Hepatic stellate cell (primary cell): ENCODE measurements at regions not wholly inside any gene's neighbourhood (a gene's known extent, or its start where the extent isn't known, plus 50 kb on each side); places are given as distances from the start of the nearest gene placed in this dataset.
"Not testable (repeated sequence)": the region's sequence is repeated elsewhere in the genome, so short reads cannot be mapped to it uniquely, and the experiment has no call there.

Experiments
- DNase-seq: peaks from one replicate; pipeline ENCODE4 v3.0.0; 2011; ENCODE audit warnings: low spot score

DNA sequence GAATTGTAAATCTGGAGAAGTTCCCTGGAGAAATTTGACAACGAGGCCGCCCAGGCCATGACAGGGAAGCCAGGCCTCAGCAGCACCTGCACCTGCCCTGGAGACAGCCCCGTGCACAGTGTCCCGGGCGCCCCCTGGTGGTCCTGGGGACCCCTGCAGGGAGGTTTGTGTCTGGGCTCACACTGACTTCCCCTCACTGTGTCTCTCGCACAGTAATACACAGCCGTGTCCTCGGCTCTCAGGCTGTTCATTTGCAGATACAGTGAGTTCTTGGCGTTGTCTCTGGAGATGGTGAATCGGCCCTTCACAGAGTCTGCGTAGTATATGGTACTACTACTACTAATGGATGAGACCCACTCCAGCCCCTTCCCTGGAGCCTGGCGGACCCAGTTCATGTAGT, 1201.6 kb downstream of the TMEM121 start:
- not testable (repeated sequence) for DNase-seq

DNA sequence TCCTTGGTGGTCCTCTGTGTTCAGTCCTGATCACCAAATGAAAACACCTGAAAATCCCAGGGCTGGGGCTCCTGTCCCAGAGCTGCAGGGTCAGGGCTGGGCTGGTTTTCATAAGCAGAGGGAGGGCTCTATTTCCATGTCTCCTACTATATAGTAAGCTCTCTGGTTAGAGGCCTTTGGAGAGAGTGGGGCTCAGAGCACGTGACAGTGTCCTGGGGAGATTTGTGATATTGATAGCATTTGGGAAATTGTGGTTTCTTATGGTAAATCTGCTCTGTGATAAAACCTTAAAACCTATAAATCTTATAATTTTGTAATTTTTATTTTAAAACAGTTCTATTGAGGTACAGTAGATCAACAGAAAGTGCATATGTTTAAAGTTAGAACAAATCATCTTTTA, 1202.2 kb downstream of the TMEM121 start:
- DNase-seq = no peak

- DNase-seq = no peak
Measured at GRCh38 chr14:106729551-106729950, 1203.2 kb downstream of the TMEM121 start.

DNA sequence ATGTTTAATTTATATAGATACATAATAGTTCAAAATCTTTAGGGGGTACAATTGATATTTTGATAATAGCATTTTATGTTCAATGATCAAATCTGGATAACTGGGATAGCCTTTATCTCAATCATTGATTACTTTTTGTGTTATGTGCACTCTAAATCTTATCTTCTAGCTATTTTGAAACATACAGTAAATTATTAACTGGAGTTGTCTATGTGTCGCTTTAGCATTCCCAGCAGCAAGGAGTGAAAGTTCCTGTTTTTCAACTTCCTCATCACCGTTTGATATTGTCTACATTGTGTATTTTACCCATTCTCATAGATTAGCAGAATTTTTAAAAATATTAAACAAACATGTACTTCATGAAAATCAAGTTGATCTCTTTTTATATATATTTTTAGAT, 1207.4 kb downstream of the TMEM121 start:
- no peak for DNase-seq

- no peak for DNase-seq
Measured at GRCh38 chr14:106737021-106737420, 1210.6 kb downstream of the TMEM121 start.

DNA sequence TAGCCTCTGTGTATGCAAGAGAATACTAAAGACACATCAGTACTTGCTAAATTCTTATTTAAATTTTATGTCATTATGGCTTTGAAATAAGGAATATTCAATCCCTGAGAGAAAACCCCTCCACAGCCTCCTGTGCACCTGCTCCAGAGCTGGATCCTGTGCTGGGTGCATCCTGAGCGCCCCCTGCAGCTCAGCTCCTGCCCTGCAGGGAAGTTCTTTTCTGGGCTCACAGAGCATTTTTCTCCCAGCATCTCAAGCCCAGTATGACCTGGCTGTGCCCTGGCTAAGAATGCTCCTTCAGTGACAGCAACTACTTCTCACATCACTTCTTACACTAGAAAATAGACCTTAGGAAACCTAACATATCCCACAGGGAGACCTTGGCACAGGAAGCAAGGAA, 1211.7 kb downstream of the TMEM121 start:
- no peak for DNase-seq

DNA sequence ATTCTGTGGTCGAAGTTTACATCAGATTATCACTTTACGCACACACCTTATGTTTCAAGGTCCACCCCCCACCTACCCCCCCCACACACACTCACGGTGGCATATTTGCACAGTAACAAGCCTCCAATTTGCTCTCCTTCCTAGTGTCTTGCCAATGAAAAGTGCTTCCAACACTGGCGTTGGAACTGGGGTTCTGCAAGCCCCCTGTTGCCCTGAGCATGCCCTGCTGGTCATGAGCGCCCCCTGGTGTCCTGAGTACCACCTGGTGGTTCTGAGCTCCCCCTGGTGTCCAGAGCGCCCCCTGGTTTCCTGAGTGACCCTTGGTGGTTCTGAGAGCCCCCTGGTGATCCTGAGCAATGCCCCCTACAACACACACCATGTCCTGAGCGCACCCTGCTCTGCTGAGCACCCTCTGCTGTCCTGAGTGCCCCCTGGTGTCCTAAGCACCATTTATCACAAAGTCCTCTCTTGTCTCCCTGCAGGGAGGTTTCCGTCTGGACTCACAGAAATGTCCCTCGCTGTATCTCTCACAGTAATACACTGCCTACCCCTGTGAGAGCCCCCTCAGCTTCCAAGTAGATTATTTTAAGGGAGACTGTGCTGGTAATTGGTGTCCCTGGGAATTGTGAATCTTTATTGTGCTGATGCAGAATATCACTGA, 1212.3 kb downstream of the TMEM121 start:
- DNase-seq = not testable (repeated sequence)

DNA sequence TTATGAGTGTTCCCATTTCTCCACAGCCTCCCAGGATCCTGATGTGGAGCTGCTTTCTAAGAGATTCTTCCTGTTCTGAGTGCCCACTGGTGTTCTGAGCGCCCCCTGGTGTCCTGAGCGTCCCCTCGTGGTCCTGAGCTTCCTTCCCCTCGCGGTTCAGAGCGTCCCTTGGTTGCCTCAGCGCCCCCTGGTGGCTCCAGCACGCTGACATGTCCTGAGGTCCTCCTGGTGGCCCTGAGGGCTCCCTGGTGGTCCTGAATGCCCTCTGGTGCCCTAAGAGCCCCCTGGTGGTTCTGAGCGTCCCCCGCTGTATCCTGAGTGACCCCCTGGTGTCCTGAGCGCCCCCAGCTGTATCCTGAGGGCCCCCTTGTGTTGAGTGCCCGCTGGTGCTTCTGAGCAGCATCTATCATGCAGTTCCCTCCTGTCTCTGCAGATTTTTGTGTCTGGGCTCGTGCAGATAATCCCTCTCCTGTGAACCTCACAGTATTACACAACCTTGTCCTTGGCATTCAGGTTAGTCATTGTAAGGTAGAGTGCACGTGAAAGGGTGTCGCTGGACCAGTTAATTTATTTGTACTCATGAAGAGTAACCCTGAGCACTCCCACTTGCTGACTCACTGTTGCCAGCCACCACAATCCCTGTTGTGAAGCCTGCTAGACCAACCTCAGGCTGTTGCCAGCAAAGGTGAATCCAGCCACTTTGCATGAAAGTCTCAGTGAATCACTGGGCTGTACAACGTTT, 1214.9 kb downstream of the TMEM121 start:
- not testable (repeated sequence) for DNase-seq

DNA sequence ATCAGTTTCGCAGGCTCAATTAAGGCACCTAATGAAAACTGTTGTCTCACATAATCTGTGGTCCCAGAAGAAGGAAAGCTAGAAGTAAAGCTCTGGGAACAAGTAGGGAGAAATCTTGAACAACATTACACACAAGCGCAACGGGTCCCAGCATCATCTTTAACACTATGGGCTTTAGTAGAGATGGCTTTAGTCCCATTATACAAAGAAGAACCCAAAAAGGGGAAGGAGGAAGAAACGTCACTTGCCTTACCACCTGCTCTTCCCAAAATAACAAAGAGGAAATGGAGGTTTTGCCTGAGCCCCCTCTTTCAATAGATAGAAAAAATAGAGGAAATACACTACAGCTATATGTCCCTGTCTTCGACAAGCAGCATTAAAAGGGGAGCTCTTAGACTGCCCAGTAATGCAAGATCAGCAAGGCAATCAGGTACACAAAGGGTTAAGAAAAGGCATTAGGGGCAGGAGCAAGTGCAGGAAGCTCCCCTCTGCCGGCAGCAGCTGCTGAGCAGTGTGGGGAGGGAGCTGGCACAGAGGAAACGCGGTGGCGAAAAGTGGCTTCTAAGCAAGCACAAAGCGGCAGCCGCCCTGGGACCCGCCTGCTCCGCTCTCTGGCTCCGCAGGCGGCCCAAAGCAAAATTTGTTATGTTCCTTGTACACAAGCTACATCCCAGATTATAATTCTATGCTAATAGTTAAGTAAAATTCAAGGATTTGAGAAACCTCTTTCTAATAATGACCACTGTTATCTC, 1218.8 kb downstream of the TMEM121 start:
- DNase-seq = not testable (repeated sequence)

GRCh38 chr14:106750089-106750488, 1223.7 kb downstream of the TMEM121 start:
- DNase-seq = not testable (repeated sequence)

- DNase-seq = not testable (repeated sequence)
Measured at GRCh38 chr14:106753751-106754150, 1227.4 kb downstream of the TMEM121 start.

DNA sequence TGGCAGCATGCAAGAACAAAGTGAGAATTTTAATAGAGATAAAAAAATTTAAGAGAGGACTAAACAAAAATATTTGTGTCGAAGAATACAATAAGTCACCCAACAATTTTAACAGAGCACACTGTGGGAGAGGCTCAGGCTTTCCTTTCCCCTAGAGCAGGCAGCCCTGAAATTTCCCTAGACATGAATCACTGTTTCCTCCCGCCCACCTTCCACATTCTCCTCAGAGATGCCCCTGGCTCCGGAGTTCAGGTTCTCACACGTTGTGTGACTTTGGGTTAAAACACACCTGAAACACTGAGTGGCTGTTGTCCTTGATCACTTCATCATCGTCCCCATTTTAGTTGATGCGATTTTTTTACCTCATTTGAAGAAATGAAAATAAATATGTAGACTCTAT, 1231.1 kb downstream of the TMEM121 start:
- DNase-seq = not testable (repeated sequence)

DNA sequence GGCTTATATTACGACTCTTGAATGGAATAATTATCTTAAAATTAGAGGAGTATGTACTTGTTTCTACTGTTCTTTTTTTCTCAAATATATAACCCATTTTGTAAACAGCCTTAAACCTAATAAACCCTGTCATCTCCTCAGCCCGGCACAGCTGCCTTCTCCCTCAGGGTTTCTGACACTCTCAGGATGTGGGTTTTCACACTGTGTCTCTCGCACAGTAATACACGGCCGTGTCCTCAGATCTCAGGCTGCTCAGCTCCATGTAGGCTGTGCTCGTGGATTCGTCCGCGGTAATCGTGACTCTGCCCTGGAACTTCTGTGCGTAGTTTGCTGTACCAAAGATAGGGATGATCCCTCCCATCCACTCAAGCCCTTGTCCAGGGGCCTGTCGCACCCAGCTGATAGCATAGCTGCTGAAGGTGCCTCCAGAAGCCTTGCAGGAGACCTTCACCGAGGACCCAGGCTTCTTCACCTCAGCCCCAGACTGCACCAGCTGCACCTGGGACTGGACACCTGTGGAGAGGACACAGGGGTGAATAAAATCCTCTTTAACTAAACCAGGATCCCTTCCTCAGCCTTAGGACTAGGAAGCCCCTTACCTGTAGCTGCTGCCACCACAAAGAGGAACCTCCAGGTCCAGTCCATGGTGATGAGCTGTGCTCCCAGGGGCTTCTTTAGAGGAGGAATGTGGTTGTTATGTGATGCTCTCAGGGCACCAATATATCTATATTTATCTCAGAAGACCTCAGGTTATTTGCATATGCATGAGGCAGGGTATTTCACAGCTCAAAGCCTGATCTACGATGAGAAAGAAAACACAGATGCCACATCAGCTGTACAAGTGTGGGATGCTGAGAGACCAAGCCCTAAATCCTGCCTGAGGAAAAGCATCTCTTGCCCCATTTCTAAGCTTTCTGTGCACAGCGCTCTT, 1235.8 kb downstream of the TMEM121 start:
- not testable (repeated sequence) for DNase-seq

DNA sequence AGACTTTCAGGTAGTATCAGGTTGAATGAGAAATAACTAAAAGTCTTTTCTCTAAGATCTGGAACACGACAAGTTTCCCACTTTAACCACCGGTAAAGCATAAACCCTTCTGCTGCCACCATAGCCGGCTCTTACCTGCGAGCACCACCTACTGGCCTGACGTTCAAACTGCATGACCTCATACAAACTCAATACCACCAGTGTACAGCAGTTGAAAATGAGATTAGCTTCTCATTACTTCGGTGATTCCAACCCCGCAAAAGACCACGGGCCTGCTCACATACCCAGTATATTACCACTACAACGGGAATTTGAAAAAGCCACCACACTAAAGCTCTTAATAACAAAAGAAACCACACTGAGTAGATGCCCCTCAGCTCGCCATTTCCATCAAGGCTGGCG, 1238.6 kb downstream of the TMEM121 start:
- DNase-seq = not testable (repeated sequence)

- no peak for DNase-seq
Measured at GRCh38 chr14:106766145-106766544, 1239.8 kb downstream of the TMEM121 start.

- not testable (repeated sequence) for DNase-seq
Measured at GRCh38 chr14:106766551-106767277, 1240.3 kb downstream of the TMEM121 start.

- DNase-seq = not testable (repeated sequence)
Measured at GRCh38 chr14:106768230-106768629, 1241.8 kb downstream of the TMEM121 start.

DNA sequence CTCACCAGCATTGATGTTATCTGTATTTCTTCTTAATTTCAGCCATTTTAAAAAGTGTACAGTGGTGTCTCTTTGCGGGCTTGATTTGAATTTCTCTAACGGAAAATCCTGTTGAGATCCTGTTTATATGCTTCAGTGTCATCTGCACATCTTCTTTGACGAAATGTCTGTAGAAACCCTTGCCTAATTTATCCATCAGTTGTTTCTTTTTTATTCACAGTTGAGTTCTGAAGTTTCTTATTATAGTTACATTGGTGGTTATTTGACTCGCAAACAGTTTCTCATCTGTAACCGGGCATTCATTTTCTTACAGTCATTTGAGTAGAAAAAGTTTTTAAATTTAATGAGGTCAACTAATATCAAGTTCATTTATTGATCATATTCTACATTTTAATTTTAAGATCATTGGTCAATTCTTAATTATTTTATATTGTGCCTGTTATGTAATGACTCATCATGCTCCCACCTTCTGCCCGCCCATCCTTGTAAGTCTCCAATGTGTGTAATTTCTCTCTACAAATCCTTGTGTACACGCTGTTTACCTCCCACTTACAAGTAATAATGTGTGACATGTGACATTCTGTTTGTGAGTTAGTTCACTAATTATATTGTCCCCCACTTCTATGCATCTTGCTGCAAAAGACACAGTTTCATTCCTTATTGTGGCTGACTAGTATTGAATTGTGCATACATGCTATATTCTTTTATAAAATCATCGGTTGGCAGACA, 1242.8 kb downstream of the TMEM121 start:
- DNase-seq = not testable (repeated sequence)

DNA sequence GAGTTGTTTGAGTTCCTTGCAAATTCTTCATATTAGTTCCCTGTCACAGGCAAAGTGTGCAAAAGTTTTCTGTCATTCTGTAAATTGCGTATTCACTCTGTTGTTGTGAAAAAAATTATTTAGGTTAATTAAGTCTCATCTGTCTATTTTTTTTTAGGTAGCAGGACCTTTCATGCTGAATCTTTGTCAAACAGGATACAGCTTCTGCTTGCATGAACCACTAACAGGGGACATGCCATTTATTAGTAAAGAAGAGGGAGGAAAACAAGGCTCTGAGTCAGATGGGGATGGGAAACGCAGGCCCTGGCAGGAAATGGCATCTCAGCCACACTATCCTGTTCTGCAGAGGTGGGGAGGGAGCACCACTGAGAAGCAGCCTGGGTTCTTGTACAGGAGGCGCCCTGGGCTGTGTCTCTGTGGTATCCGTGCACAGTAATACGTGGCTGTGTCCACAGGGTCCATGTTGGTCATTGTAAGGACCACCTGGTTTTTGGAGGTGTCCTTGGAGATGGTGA, 1243.8 kb downstream of the TMEM121 start:
- not testable (repeated sequence) for DNase-seq

GRCh38 chr14:106774889-106775480, 1248.6 kb downstream of the TMEM121 start:
- DNase-seq = not testable (repeated sequence)
